ENCODE measurements at regions not wholly inside any gene's neighbourhood (a gene's known extent, or its start where the extent isn't known, plus 50 kb on each side); places are given as distances from the start of the nearest gene placed in this dataset.

DNA sequence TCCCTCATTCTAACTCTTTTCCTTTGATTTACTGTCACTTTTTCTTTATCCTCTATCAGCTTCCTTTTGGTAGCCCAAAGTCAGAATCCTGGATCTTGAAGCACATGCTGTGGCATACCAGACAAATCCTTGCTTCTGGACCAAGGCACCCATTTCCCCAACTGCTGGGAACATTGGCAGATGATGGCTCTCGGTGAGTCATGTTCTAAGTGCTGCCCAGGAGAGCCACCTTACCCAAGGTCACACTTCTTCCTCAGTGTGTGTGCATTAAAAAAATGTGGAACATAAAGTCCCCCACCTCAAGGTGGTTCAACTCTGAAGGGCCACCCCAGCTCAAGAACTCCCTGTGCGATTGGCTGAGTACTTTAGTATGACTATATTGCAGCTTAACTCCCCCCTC is 141.4 kb upstream of the PUM3 start:
- Mint-ChIP-seq H3K4me3 (no peak overlapping the region), H3K4me1 (no peaks in the 10 kb centered on the region), H3K27ac (no peak overlapping the region), H3K36me3 (ENCODE audit: low read depth) (no peaks in the 10 kb centered on the region), H3K9me3 (peaks cover 2% of the 10 kb centered on the region), H3K27me3 (no peaks in the 10 kb centered on the region)
- TF ChIP-seq, protein P1, sequence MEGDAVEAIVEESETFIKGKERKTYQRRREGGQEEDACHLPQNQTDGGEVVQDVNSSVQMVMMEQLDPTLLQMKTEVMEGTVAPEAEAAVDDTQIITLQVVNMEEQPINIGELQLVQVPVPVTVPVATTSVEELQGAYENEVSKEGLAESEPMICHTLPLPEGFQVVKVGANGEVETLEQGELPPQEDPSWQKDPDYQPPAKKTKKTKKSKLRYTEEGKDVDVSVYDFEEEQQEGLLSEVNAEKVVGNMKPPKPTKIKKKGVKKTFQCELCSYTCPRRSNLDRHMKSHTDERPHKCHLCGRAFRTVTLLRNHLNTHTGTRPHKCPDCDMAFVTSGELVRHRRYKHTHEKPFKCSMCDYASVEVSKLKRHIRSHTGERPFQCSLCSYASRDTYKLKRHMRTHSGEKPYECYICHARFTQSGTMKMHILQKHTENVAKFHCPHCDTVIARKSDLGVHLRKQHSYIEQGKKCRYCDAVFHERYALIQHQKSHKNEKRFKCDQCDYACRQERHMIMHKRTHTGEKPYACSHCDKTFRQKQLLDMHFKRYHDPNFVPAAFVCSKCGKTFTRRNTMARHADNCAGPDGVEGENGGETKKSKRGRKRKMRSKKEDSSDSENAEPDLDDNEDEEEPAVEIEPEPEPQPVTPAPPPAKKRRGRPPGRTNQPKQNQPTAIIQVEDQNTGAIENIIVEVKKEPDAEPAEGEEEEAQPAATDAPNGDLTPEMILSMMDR (IDR thresholded peaks at IDR 0.05), result no peak
- intact Hi-C loops (cut with micrococcal nuclease), result no loop called here
- ATAC-seq (ENCODE audit: low read depth) (no peak), DNase-seq (no peak)
- POLR2A ChIA-PET, result no interaction called here
- CTCF ChIA-PET, result no interaction called here

DNA sequence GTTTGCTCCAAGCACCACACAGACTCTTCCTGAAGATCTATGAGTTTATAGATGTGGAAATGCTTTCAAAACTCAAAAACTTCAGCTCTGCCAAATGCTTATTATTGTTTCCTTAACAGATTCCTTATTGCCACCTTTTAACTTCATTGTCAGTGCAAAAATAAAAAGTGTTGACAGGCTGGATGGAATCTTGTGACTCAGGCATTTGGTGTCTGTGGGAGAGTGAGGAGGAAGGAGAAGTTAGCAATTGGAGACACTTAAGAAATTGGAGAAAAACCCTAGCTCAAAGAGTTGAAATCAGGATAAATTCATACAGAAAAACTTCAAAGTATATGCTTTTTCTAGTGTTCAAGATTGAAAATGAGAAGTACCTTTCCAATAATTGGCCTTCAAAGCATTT is 140.6 kb upstream of the PUM3 start:
- DNase-seq, result no peak
- no peaks in the 10 kb centered on the region for H3K36me3 Mint-ChIP-seq (ENCODE audit: low read depth)
- ATAC-seq (ENCODE audit: low read depth), result no peak
- H3K9me3 Mint-ChIP-seq, result peaks cover 2% of the 10 kb centered on the region
- no peaks in the 10 kb centered on the region for H3K27me3 Mint-ChIP-seq
- intact Hi-C loops (cut with micrococcal nuclease), result no loop called here
- TF ChIP-seq, protein P1 (IDR thresholded peaks at IDR 0.05), result no peak
- H3K4me1 Mint-ChIP-seq, result no peaks in the 10 kb centered on the region
- H3K27ac Mint-ChIP-seq, result no peak overlapping the region
- ChIA-PET CTCF (no interaction called here), POLR2A (no interaction called here)
- no peak overlapping the region for H3K4me3 Mint-ChIP-seq

DNA sequence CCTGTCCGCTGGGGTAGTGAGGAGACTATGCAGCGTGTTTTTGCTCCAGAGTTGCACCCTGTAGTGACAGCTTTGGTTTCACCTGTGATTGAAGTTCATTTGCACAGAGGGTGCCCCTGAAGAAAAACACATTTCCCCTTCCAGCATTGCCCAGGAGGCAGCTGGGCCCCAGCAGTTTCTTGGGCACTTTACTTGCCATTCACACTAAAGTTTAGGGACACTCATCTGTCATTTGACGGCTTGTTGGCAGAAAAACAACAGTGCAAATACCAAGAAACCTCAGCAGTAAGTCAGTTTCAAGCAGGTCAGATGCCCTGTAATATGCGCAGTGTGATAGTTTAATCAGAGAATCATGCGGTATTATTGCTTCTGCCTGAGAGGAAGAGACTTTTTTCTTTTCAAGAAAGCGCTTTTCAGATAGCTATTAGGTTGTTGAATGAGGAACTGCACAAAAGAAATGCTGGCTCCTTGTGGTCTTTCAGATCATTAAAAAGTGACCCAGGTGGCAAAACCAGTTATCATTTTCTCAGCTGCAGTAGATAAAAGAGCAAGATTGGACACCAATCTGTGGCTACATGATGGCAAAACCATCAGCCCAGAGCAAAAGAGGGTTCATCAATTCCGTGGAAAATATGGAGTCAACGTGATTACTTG is 136.2 kb upstream of the PUM3 start:
- CTCF ChIA-PET, result no interaction called here
- intact Hi-C loops (cut with micrococcal nuclease), result no loop called here
- TF ChIP-seq, protein P1 (IDR thresholded peaks at IDR 0.05), result no peak
- ATAC-seq (ENCODE audit: low read depth) (no peak), DNase-seq (no peak)
- Mint-ChIP-seq H3K27ac (no peak overlapping the region), H3K36me3 (ENCODE audit: low read depth) (no peaks in the 10 kb centered on the region), H3K9me3 (peaks cover 4% of the 10 kb centered on the region), H3K4me1 (no peaks in the 10 kb centered on the region), H3K4me3 (no peak overlapping the region), H3K27me3 (no peaks in the 10 kb centered on the region)
- POLR2A ChIA-PET, result no interaction called here

DNA sequence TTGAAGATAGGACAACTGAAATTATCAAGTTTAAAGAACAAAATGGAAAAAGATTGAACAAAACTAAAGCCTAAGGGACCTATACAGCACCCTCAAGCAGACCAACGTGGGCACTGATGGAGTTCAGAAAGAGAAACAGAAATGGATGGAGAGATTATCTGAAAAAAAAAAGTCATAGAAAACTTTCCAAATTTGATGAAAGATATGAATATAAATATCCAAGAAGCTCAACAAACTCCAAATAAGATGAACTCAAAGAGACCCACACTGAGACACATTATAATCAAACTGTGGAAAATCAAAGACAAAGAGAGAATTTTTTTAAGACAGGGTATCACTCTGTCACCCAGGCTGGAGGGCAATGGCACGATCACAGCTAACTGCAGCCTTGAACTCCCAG is 128.6 kb upstream of the PUM3 start:
- TF ChIP-seq, protein P1 (IDR thresholded peaks at IDR 0.05), result no peak
- H3K4me3 Mint-ChIP-seq, result no peak overlapping the region
- no peaks in the 10 kb centered on the region for H3K36me3 Mint-ChIP-seq (ENCODE audit: low read depth)
- DNase-seq, result no peak
- CTCF ChIA-PET, result no interaction called here
- H3K27ac Mint-ChIP-seq, result no peak overlapping the region
- H3K4me1 Mint-ChIP-seq, result no peaks in the 10 kb centered on the region
- intact Hi-C loops (cut with micrococcal nuclease), result no loop called here
- no peak for ATAC-seq (ENCODE audit: low read depth)
- POLR2A ChIA-PET, result no interaction called here
- peaks cover 10% of the 10 kb centered on the region for H3K9me3 Mint-ChIP-seq
- H3K27me3 Mint-ChIP-seq, result no peaks in the 10 kb centered on the region

DNA sequence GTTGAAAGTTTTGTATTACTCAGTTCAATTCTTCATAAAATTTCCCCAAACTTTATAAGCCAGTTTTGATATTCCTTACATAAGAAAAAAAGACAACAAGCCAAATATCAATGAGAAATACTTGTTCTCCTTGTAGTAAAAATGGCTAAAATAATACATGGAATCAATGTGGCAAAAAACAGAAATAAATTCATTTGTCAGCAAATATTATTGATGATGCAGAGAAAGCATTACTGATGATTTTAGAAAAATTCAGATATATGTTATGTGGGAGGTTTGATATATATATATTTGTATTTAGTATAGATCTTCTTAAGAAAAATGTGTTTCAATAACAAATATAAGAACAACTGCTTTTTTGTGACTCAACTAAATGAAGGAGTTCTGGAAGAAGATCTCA is 127.0 kb upstream of the PUM3 start:
- H3K4me1 Mint-ChIP-seq, result no peaks in the 10 kb centered on the region
- H3K27ac Mint-ChIP-seq, result no peak overlapping the region
- no peaks in the 10 kb centered on the region for H3K27me3 Mint-ChIP-seq
- DNase-seq (no peak), ATAC-seq (ENCODE audit: low read depth) (no peak)
- intact Hi-C loops (cut with micrococcal nuclease), result no loop called here
- TF ChIP-seq, protein P1 (IDR thresholded peaks at IDR 0.05), result no peak
- CTCF ChIA-PET, result no interaction called here
- peaks cover 10% of the 10 kb centered on the region for H3K9me3 Mint-ChIP-seq
- POLR2A ChIA-PET, result no interaction called here
- no peak overlapping the region for H3K4me3 Mint-ChIP-seq
- H3K36me3 Mint-ChIP-seq (ENCODE audit: low read depth), result no peaks in the 10 kb centered on the region
